Psoas muscle (tissue), 7 donors: ENCODE measurements at regions not wholly inside any gene's neighbourhood (a gene's known extent, or its start where the extent isn't known, plus 50 kb on each side); places are given as distances from the start of the nearest gene placed in this dataset.

Experiments
- ATAC-seq, 4 donors: fragments of 200-7000 bp; cut with Tn5 transposase; one replicate each; pipeline ENCODE4 v1.9.1; 2020; ENCODE audit warnings: moderate library complexity in 3 of 4, mild to moderate bottlenecking in 2 of 4
- DNase-seq, 2 donors: peaks; one replicate each; pipeline ENCODE4 v3.0.0-alpha.2; 2020
- H3K27ac ChIP-seq: fragments of 200-600 bp; one replicate; pipeline ENCODE4 v1.8.0; 2022
- H3K27me3 ChIP-seq, 3 donors: fragments of 200-600 bp in 1 of 3; one replicate each; pipeline versions ENCODE4 v1.6.1 to v1.8.0; 2013 to 2022; ENCODE audit warnings: low read length in 2 of 3, mild to moderate bottlenecking in 2 of 3, moderate library complexity in 1 of 3; ENCODE audit not compliant: insufficient read depth in 3 of 3
- H3K36me3 ChIP-seq, 2 donors: fragments of 200-600 bp in 1 of 2; one replicate each; pipeline versions ENCODE4 v1.6.1 to v1.8.0; 2013 to 2022; ENCODE audit warnings: low read depth in 1 of 2, mild to moderate bottlenecking in 1 of 2, moderate library complexity in 1 of 2; ENCODE audit not compliant: insufficient read depth in 1 of 2
- H3K4me1 ChIP-seq: fragments of 200-600 bp; one replicate; pipeline ENCODE4 v1.8.0; 2022
- H3K4me3 ChIP-seq: fragments of 200-600 bp; one replicate; pipeline ENCODE4 v1.8.0; 2022; ENCODE audit warnings: mild to moderate bottlenecking
- H3K9me3 ChIP-seq: fragments of 200-600 bp; one replicate; pipeline ENCODE4 v1.8.0; 2022
- WGBS, 3 donors: extraction: QIAGEN DNeasy Blood & Tissue Kit; methylation state at CpG; one replicate each; pipeline versions ENCODE4 v1.1.6 to v1.1.7; 2013; 5-methylcytosine and 5-hydroxymethylcytosine counted together
- intact Hi-C, 2 donors: fragments of 100-400 bp; cut with DNase I; formaldehyde crosslinking; loops; one replicate each; pipeline versions ENCODE4 v1.11.0 to v1.14.2; 2022
- TF ChIP-seq, protein P1 (sequence below): fragments of 200-600 bp; IDR thresholded peaks from one replicate; pipeline ENCODE4 v1.8.0; 2022; ENCODE audit warnings: antibody characterized with exemption
- donor health status: healthy with polysubstance abuse.
- donor health status: DM: no; HTN: no; CAD: no; lungs with moderate emphysema.
- donor health status: Bipolar disorder and iron deficiency.
- donor health status: healthy.
- donor health status: DM: yes; HTN: yes; CAD: no.
- donor health status: DM: no; HTN: no; CAD: no.
- donor health status: DM: yes; HTN: yes; CAD: no.

DNA sequence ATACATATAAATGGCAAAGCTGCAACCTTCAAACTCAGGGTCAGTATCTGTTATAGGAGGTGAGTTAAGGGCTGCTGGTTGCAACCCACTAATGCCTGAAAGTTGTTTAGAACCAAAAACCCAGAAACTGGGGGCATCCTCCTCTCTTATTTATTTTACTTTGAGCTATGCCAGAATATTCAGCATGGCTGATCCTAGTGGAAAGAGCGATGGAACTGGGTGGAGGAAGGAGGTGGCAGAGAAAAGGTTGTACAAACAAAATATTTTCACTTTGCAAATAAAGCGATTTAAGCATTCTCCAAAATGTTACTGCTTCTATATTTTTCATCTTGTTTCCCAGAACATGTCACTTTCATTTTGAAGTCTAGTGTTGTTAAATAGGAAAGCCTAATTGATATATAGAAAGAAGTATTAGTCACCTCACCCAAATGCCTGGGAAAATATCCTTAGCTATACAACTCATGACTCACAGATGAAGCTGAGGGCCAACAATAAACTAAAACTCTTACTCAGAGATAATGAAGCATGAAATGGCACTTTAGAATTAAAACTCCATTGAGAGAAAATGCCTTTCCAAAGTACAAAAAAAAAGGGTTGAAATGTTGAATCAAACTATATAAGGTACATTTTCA lies 251.4 kb upstream of the UBE2E3 start:
- no peak for DNase-seq
- Histone ChIP-seq H3K27me3 (no peaks in the 10 kb centered on the region), H3K9me3 (no peaks in the 10 kb centered on the region), H3K36me3 (no peaks in the 10 kb centered on the region), H3K4me1 (peaks cover 5% of the 10 kb centered on the region), H3K4me3 (no peak overlapping the region), H3K27ac (no peak overlapping the region)
- ATAC-seq: no peak
- intact Hi-C loops: no loop called here
- TF ChIP-seq, protein P1, sequence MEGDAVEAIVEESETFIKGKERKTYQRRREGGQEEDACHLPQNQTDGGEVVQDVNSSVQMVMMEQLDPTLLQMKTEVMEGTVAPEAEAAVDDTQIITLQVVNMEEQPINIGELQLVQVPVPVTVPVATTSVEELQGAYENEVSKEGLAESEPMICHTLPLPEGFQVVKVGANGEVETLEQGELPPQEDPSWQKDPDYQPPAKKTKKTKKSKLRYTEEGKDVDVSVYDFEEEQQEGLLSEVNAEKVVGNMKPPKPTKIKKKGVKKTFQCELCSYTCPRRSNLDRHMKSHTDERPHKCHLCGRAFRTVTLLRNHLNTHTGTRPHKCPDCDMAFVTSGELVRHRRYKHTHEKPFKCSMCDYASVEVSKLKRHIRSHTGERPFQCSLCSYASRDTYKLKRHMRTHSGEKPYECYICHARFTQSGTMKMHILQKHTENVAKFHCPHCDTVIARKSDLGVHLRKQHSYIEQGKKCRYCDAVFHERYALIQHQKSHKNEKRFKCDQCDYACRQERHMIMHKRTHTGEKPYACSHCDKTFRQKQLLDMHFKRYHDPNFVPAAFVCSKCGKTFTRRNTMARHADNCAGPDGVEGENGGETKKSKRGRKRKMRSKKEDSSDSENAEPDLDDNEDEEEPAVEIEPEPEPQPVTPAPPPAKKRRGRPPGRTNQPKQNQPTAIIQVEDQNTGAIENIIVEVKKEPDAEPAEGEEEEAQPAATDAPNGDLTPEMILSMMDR: no peak
- WGBS, 3 donors: 91 to 97% (median 95%) methylated on average over 2 of the region's 2 CpGs

DNA sequence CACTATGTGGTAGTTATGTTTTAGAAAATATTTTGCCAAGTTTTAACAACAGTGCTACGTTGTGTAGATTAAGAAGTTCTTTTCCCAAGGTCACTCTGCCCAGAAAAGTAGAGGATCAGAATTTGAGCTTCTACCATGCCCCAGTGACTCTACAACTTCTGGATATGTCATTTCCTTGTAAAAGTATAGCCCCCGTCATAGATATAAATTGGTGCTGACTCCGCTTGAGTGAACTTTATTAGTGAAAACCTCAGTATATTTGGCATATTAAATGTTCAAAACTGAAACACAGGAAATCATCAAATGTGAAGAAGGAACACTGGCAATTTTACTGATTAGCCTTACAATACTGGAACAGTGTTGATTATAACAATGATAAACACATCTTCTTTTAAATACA lies 256.7 kb upstream of the UBE2E3 start:
- Histone ChIP-seq H3K27ac (no peak overlapping the region), H3K4me1 (no peaks in the 10 kb centered on the region), H3K4me3 (no peak overlapping the region), H3K27me3 (no peaks in the 10 kb centered on the region), H3K9me3 (no peaks in the 10 kb centered on the region), H3K36me3 (no peaks in the 10 kb centered on the region)
- TF ChIP-seq, protein P1: no peak
- DNase-seq (no peak), ATAC-seq (no peak)
- 68 to 77% (median 72%) methylated on average over 3 of the region's 3 CpGs for WGBS, 3 donors
- intact Hi-C loops: no loop called here

DNA sequence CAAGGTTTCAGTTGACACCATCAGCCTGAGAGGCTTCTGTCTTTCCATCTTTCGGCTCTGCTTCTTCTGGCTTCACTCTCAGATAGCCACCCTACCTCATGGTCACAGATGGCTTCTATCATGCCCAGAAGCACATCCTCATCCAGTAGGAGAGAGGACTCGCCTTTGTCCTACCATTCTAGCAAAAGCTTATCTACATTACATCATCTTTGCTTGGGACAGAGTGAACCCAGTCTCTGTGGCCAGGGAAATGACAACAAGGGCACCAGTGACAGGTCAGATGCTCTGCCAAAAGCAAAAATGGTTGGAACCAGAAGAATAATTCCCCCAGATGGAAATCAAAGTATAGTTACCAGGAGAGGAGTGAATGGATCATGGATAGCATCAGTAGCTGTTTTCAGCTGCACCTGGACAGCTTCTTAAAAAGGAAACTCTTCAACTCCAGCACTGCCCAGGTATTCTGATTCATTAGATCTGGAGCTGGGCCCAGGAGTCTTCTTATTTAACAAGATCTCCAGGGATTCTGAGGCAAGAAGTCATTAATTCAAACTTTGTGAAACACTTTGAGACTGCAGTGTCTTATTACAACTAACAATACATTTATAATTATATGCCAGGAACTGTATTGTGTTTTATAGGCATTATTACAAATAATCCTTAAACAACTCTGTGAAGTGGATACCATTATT lies 257.7 kb upstream of the UBE2E3 start:
- Histone ChIP-seq H3K27ac (no peak overlapping the region), H3K27me3 (no peaks in the 10 kb centered on the region), H3K9me3 (no peaks in the 10 kb centered on the region), H3K4me1 (no peaks in the 10 kb centered on the region), H3K4me3 (no peak overlapping the region), H3K36me3 (no peaks in the 10 kb centered on the region)
- ATAC-seq (peak in 1 of 4 donors; percentile 46), DNase-seq (no peak)
- TF ChIP-seq, protein P1: no peak
- WGBS, 3 donors: 75 to 82% (median 78%) methylated on average over 2 of the region's 2 CpGs
- intact Hi-C loops: no loop called here

DNA sequence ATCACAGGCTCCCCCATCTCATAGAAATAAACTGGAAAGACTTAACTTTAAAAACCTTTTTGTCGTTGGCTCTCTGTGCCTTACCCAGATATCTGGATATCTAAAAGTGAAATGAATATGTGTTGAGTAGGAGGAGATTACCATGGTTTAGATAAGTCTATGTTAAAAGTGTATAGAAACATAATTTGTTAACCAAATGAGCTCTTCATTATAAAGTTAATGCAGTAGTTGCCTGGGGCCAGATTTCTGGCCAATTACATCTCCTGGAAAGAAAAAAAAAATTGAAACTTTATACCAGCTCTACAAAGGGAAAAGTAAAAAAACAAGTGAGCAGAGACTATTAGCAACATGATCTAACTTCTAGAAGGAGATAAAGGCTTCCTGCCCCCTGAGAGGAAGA lies 259.6 kb upstream of the UBE2E3 start:
- ATAC-seq (no peak), DNase-seq (no peak)
- H3K27ac ChIP-seq: no peak overlapping the region
- no peak overlapping the region for H3K4me3 ChIP-seq
- WGBS, 3 donors: 49 to 63% (median 57%) methylated on average over 1 of the region's 1 CpG
- no peaks in the 10 kb centered on the region for H3K36me3 ChIP-seq
- H3K4me1 ChIP-seq: no peaks in the 10 kb centered on the region
- no peaks in the 10 kb centered on the region for H3K9me3 ChIP-seq
- H3K27me3 ChIP-seq: no peaks in the 10 kb centered on the region
- TF ChIP-seq, protein P1: no peak
- intact Hi-C loops: no loop called here
